GM19397 (cell line): ENCODE measurements at regions not wholly inside any gene's neighbourhood (a gene's known extent, or its start where the extent isn't known, plus 50 kb on each side); places are given as distances from the start of the nearest gene placed in this dataset.

ENCODE experiments used
- ATAC-seq: cut with Tn5 transposase; IDR thresholded peaks from one replicate; pipeline ENCODE4 v1.9.1; 2021; ENCODE audit warnings: mild to moderate bottlenecking, moderate library complexity; ENCODE audit not compliant: unreplicated experiment

DNA sequence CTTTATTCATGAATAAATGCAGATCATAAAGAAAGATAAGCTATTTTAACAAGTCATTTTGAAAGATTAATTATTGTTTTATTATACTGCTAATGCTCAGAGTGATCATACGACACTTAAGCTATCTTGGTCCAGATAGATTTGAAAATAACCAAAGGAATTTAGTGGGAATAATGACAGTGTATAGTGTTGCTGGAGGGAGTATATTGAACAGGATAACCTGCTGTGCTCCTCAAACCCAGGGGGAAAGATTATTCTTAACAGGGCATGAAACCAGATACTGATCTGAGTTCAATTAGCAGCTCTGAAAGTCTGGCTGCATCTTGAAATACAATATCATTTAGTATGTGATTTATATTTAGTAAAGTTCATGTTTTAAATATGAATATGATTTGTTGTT lies 216.3 kb upstream of the ITGA4 start:
- no peak for ATAC-seq

DNA sequence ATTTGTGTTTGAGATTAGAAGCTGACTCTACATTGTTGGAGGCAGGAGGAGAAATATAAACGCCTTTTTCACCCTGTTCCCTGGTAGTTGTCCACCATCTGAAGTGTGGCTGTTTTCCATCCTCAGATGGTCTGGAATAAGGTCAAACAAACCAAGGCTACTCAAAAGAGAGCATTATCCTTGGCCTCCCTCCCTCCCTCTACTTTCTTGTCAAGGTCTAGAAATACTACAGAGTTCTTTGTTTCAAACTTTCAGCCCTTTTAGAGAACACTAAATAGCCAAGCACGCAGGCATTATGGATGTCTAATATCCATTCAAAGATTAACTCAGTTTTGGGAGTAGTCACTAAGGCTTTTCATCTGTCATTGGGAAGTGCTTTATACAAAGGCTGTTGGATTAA lies 215.8 kb upstream of the ITGA4 start:
- no peak for ATAC-seq

DNA sequence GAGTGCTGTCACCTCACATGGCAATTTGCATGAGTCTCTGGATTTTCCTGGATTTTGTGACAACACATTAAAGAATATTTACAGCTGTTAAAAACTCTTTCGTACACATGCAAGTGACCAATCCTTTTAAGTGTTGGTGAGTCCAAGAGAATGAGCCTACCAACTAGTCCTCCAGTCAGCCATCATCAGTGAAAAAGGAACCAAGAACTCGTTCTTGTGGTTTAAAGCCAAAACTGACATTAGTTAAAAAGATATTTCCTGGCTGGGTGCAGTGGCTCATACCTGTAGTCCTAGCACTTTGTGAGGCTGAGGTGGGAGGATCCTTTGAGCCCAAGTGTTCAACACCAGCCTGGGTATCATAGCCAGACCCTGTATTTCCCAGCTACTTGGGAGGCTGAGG lies 215.4 kb upstream of the ITGA4 start:
- ATAC-seq, result peak; percentile 79

DNA sequence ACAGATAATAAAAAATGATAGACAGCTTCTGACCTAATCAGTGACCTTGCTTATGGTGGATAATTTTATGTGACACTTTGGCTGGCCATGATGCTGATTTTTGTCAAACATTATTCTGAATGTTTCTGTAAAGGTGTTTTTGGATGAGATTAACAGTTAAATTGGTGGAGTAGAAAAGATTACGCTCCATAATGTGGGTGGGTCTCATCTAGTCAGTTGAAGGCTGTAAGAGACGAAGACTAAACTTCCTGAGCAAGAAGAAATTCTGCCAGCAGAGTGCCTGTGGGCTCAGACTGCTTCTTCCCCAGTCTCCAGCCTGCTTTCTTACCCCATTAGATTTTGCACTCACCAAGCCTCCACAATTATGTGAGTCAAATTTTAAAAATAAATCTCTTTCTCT lies 214.9 kb upstream of the ITGA4 start:
- no peak for ATAC-seq

DNA sequence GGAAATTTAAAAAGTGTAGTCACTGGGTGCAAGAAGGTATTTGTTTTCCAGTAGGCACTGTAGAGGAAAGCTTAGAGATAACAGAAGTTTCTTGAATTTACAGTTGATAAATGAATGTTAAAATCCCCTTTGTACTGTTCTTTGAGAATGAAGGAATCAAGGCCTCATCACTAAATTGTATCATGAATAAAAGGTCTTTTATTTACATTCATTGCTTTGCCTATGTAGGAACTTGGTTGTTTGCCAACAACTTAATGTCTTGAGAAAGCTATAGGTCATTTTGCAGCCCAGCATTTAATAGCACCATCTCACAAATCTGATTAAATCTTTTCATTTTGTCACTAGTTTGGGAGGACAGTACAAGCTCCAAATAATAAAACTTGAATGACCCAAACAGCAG lies 213.9 kb upstream of the ITGA4 start:
- no peak for ATAC-seq

DNA sequence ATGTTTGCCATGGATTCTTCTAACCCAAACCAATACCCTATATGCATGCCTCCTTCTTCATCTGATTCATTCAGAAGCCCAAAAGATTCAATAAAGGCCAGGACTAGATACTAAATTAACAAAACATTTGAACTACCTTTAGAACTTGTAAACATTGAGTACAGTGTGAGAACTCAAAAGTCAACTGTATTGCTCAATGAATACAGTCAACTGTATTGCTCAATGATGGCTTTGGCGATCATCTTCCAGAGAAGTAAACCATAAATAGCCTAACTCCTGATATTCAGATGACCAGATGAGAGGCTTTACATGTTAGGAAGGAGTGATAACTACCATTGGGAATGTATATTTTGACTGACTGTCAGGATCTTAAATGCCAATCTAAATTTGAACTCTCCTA lies 206.5 kb upstream of the ITGA4 start:
- no peak for ATAC-seq

DNA sequence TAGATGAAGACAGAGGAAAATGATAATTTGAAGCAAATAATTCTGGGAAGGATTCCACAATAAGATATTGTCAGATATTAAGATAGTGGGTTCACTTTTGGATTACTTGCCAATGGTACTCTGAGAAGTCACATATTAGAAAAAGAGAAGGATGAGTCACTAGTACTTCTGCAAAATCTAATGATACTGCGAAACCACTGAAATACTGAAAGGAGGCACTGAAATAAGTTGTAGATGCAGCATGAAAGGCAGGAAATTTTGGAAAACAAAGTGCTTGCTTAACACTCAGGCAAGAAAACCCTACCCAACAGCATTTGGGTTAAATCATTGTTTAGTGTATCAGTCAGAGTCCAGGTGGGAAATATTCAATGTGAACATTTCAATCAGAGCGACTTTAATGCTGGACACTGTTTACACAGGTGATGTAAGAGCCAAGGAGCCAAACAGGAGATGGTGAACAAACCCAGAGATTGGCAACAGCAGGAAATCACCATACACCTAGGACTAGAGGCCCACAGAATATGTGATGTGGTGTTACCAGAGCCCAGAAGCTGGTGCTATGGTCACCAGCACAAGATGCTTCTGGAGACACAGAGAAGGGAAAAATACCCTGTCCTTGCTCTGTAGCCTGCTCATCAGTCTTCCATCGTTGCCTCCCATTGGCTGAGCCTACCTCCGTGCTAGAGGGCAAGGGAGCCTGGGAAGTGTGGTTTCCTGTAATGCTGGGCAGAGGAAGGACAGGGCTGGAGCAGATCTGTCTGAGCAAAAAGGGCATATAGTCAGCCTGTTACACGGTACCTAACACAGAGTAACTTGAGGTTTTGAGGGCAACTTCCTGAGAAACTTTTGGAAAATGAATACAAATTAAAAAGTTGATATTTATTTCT lies 204.7 kb upstream of the ITGA4 start:
- no peak for ATAC-seq

DNA sequence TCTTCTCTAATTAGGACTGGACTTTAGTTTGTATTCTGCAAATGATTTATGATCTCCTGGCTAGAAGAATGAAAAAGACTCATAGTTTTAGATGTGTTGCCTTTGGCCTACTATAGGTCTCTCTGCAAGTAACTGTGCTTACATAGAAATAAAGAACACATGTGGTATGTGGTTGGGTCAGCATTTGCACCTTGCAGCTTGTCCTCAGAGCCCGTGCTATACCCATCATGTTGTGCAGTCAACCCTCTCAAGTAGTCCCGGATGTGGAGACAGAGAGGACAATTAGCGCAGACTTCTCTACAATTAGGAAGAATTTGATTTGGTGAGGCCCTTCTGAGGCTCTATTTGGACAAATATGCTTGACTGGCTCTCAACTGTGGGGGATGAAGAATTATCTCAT lies 203.7 kb upstream of the ITGA4 start:
- no peak for ATAC-seq

DNA sequence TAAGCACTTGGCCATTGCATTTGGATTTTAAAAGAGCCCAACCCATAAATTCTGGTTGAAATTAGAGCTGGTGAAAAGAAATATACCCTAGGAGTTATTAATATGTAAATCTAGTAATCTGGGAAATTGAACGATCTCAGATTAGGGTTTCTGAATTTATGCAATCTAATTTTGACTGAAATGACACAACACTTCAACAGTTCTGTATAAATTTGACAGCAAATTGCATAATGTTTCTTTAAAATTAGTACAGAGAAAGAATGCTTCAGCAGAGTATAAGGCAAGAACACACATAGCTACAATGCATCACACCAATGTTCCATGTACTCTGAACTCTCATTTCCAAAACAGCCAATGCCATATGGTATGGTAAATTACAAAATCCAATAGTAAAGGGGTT lies 201.5 kb upstream of the ITGA4 start:
- ATAC-seq, result no peak

DNA sequence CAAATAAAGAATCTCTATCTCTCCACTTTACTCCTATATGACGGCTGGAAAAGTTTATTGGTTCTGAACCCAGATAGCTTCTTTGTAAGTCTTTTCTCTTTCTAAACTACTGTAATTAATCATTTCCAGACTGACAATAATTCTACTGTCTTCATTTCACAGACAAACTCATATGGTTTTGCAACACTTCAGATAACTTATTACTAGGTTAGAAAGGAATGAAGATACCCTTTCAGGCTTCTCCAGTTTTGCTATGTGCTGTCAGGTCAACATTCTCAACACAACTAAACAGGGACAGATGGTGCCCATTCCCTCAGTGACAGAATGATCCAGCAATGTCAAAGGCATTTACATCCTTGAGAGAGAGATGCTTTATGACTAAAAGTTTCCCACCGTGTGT lies 198.5 kb upstream of the ITGA4 start:
- no peak for ATAC-seq

DNA sequence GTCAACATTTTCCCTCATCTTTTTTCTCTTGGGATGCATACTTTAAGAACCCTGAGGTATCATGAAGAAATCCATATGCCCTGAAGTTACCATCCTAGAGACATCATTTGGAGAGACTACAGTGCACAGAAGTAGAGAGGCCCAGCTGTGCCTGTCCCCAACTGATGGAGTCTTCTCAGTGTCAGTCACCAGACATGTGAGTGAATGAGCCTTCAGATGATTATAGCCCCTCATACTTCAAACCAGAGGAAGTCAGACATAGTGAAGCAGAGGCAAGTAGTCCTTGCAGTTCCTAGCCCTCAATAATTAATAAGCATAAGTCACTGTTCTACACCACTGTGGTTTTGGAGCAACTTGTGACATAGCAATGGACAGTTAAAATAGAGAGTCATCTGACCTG lies 194.4 kb upstream of the ITGA4 start:
- no peak for ATAC-seq

DNA sequence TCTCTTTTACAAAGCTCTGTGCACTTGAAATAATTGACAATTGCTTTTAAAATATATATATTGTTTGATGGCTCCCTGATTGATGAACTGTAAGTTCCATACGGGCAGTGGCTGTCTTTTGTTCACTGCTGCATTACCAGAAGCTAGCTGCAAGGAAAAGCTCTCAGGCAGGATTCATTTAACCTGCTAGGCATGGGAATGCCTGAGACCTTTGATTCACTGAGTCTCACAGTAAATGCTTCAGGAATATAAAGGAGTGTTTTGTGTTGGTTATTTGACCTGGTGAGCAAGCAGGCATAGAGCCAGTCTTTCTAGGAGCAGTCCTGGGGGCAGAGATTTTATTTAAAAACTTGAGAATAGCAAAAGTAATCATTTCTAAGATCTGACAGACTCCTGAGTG lies 193.2 kb upstream of the ITGA4 start:
- no peak for ATAC-seq

DNA sequence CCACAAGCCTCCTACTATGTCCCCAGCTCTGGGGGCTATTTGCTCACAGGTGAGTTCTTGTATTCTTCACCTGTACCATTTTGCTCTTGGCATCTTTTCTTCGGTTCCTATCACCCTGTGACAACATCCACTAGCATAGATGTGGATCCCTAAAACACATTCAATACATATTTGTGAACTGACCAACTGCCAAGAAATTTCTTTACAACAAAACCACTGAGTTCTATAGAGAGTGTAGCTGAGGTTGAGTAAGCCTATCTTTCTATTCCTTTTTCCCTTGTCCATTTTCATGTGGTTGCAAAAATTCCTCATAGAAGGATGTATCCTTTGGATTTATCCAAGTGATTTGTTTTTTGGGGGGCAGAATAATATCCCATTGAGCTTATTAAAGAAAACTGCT lies 192.7 kb upstream of the ITGA4 start:
- no peak for ATAC-seq

DNA sequence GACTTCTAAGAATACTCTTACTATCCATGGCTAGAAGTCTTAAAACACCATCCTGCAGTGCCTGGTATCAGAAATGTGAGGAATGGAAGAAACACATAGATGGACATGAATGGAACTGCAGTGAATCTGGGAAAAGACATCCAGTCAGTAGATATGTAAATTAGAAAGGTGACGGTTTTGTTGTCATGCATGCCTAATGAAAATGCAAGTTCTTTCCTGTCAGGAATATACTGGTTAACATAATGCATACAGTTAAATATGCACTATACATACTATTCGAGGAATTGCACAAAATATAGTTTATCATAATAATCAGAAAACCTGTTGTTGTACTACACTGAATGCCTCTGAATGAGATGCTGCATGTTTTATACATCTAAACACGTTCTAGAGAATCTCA lies 190.6 kb upstream of the ITGA4 start:
- no peak for ATAC-seq

DNA sequence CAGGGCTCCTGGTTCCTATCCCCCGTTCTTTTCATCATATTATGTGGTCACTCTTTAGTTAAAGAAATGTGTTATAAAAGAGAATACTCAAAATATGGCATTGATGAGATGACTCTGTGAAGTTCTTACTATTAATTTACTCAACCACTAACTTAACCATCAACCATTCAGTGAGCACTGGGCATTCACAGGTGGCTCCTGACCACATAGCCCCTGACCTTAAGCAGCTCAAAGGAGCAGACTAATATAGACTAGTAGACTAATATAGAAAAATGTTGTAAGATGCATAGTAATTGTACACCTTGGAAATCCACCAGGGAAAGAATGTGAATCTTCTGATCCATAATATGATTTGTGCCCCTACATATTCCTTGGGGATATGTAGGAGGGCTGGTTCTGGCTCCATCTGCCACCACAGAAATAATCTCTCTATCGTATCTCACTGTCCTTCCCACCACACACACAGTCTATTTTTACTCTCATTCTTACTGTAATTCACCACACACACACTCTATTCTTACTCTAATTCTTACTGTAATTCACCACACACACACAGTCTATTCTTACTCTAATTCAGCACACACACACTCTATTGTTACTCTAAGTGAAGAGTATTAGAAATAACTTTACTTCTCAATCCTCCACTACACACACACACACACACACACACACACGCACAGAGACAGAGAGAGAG lies 188.9 kb upstream of the ITGA4 start:
- peak; percentile 53 for ATAC-seq

DNA sequence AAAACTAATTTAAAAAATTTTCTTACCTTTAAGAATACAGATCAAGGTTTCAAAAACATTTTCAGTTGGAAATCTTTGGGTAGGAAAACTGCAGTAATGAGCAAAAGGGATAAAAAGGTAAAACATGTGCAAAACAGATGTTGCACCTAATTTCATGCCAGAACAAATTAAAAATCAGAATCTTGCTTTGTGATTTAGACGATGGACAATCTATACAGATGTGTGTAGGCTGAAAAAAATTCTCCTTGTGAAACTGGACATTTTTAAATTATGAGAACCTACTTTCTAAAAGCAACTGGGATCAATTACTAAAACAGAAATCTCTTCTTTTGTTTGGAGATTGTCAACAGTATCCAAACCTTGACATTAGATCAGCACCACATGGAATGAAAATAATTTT lies 183.2 kb upstream of the ITGA4 start:
- no peak for ATAC-seq

DNA sequence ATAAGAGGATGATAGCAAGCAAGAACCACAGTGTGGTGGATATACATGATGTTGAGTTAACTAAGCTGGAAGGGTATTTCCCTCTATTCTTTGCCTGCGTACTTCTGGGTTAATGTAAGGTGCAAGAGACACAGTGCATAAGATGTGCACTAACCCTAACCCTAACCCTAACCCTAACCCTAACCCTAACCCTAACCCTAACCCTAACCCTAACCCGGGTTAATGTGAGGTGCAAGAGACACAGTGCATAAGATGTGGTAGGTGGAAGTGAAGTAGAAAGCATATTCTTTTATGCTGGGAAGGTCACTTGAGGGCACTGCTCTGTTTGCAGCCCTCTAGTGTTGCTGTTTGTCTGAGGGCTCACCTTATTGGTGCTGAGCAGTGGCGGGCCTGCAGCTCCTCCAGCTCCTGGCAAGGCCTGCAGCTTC lies 181.5 kb upstream of the ITGA4 start:
- ATAC-seq, result no peak

DNA sequence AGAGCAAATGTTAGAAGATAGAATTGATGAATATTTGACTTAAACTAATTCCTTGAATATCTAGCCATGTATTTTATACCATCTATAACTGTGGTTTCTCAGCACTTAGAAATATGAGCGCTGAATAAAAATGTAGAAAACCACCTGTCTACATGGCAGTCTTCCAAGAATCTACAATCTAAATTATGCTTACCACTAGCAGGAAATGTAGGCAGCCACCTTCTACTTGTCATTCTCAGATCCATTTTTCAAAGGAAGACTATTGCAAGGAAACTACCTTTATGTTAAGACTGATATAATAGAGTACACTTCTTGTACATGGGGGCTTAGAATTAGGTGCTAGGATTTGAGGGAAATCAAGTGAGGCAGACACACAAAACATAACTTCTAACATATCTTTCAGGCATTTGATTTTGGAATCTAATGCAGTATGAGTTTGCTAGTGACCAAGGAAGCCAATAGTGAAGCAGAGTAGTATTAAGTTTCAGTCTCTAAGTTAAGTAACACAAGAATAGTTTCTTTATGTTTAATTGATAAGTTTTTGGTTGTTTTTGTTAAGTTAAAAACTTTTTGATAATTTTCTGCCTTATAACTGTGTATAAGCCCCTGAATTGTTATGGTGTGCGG lies 175.9 kb upstream of the ITGA4 start:
- ATAC-seq, result no peak

DNA sequence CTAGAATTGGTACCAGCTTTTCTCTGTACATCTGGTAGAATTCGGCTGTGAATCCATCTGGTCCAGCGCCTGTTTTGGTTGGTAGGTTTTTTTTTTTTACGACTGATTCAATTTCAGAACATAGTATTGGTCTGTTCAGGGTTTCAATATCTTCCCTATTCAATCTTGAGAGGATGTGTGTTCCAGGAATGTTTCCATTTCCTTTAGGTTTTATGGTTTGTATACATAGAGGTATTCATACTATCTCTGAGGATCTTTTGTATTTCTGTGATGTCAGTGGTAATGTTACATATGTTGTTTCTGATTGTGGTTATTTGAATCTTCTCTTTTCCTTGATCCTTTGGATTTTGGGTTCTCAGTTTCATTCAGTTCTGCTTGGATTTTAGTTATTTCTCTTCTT lies 172.1 kb upstream of the ITGA4 start:
- ATAC-seq, result no peak

DNA sequence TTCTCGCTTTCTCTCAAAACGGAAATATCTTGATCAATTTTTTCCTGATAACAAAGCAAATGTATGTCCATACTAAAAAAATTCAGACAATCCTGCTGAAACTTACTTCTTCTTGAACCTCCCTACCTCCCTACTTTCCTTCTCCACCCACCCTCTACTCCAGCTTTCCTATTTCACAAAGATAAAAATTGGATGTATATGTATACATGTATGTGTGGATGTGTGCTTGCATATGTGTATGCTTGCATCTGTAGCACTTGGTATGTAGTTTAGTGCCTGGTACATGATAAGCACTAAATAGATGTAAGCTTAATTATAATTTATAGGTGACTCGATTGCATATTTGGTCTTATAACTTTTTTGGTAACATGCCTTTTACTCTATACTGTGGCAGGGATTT lies 167.5 kb upstream of the ITGA4 start:
- ATAC-seq, result no peak

DNA sequence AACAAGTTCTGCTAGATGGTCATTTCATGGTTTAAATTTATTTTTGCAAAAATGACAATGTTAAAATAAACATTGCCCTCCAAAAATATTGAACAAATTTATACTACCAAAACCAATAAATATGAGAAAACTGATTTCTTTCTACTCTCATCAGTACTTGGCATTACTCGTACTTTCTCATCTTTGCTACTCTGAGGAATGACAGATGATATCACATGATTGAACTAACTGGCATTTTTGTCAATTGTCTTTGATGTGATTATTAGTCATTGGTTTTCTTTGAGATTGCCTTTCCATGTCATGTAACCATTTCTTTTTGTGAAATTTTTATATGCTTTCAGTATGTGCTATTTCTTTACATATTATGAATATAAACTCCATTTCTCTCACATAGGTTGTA lies 167.0 kb upstream of the ITGA4 start:
- ATAC-seq, result no peak

DNA sequence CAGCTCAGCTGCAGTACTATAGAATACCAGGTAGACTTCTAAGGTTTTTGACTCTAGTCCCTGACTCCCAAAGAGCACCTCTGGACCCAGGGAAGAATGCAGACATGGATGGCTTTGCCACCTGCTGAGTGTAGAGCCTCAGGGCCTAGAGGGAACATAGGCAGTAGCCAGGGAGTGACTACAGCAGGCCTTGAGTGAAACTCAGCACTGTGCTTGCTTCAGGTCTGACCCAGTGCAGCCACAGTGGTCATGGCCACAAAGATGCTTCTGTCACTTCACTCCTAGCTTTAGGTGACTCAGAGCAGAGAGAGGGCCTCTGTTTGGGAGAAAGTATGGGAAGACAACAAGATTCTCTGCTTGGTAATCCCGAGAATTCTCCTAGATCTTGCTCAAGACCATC lies 162.2 kb upstream of the ITGA4 start:
- ATAC-seq, result no peak
